ENCODE measurements at regions not wholly inside any gene's neighbourhood (a gene's known extent, or its start where the extent isn't known, plus 50 kb on each side); places are given as distances from the start of the nearest gene placed in this dataset.

- Histone ChIP-seq H3K18ac (ENCODE audit: extremely low read depth, low read length) (no peak overlapping the region), H3K23me2 (ENCODE audit: low read depth, low read length) (no peaks in the 10 kb centered on the region), H3K9ac (replicated peaks in 1 of 4; ENCODE audit: extremely low read depth in 1 of 4, low read depth in 3 of 4, low read length in 3 of 4) (no peak overlapping the region), H3K56ac (replicated peaks; ENCODE audit: insufficient read length, low read depth, low read length) (no peak overlapping the region), H2BK15ac (ENCODE audit: low read length) (no peak overlapping the region), H2AFZ (ENCODE audit: low read length) (no peak overlapping the region), H2AK5ac (ENCODE audit: low read depth, low read length) (no peak overlapping the region), H4K20me1 (replicated peaks in 1 of 2; ENCODE audit: control insufficient read depth in 1 of 2, insufficient read depth in 2 of 2, low read length in 2 of 2) (no peaks in the 10 kb centered on the region), H3K4me3 (ENCODE audit: extremely low read depth in 1 of 4, insufficient read depth in 2 of 4, low read depth in 3 of 4, low read length in 4 of 4) (no peak overlapping the region), H3K4me2 (ENCODE audit: insufficient read depth in 1 of 2, low read depth in 2 of 2, low read length in 2 of 2) (no peak overlapping the region), H2BK5ac (ENCODE audit: low read depth, low read length) (no peak overlapping the region), H4K91ac (replicated peaks; ENCODE audit: insufficient read length, low read length) (no peak overlapping the region), H3K4ac (replicated peaks; ENCODE audit: insufficient read length, low read depth, low read length) (no peak overlapping the region), H3K79me1 (ENCODE audit: low read depth, low read length) (no peaks in the 10 kb centered on the region), H3K14ac (ENCODE audit: insufficient read length) (no peak overlapping the region), H3K4me1 (replicated peaks in 1 of 4; ENCODE audit: control insufficient read depth in 3 of 4, insufficient read depth in 4 of 4, low read length in 3 of 4) (no peaks in the 10 kb centered on the region), H4K8ac (ENCODE audit: extremely low read depth, insufficient read depth, low read length) (no peak overlapping the region), H3K23ac (ENCODE audit: insufficient read length) (no peak overlapping the region), H3K27me3 (replicated peaks in 1 of 4; ENCODE audit: control insufficient read depth in 3 of 4, extremely low read depth in 1 of 4, insufficient read depth in 3 of 4, low read length in 3 of 4) (no peaks in the 10 kb centered on the region), H2BK20ac (ENCODE audit: low read length) (no peak overlapping the region), H3K27ac (ENCODE audit: low read depth, low read length) (no peak overlapping the region), H3K36me3 (ENCODE audit: control insufficient read depth in 2 of 4, insufficient read depth in 4 of 4, low read length in 3 of 4) (no peaks in the 10 kb centered on the region), H4K5ac (ENCODE audit: insufficient read length, low read depth, low read length) (no peak overlapping the region), H2BK12ac (ENCODE audit: low read depth, low read length) (no peak overlapping the region), H2BK120ac (replicated peaks; ENCODE audit: low read depth, low read length) (no peak overlapping the region), H3K9me3 (ENCODE audit: insufficient read depth in 2 of 2, low read depth in 1 of 2, low read length in 1 of 2) (peaks cover 3 to 7% of the 10 kb centered on the region in 2 experiments; a peak in 1 of 4 replicates), H3K79me2 (ENCODE audit: control insufficient read depth in 1 of 2, insufficient read depth in 2 of 2, low read length in 2 of 2) (no peaks in the 10 kb centered on the region)
- no peak for FAIRE-seq
- ChIA-PET CTCF (ENCODE audit: partially characterized antibody) (interaction anchor here (1.4 kb wide), 1 partner anchor 52 kb away, joined by 3 read pairs; no protein-coding TSS in a partner anchor), POLR2A (ENCODE audit: partially characterized antibody) (no interaction called here)
- WGBS, 2 experiments (ENCODE audit: extremely low coverage in 1 of 2, insufficient coverage in 1 of 2, insufficient read length in 1 of 2, insufficient replicate concordance in 2 of 2, low coverage in 1 of 2, low lambda C conversion rate in 2 of 2, missing lambda C conversion rate in 1 of 2), result 94% methylated on average over 6 of the region's 6 CpGs; no CpG with 5 or more reads in 1 of the 2 experiments
- DNase-seq (ENCODE audit: low read depth in 1 of 2, low spot score in 2 of 2), result no peak
- TF ChIP-seq HDAC2 (IDR thresholded peaks at IDR 0.05; ENCODE audit: borderline replicate concordance in 1 of 2, low read depth in 2 of 2, low read length in 2 of 2) (no peak), CHD1 (IDR thresholded peaks at IDR 0.05; ENCODE audit: low read depth, low read length) (no peak), TCF12 (IDR thresholded peaks at IDR 0.05; ENCODE audit: low read depth, low read length) (no peak), CBX8 (IDR thresholded peaks at IDR 0.05; ENCODE audit: borderline replicate concordance, low read depth, low read length) (no peak), BACH1 (IDR thresholded peaks at IDR 0.05; ENCODE audit: low read length) (no peak), POLR2AphosphoS5 (IDR thresholded peaks at IDR 0.05; ENCODE audit: low read depth, low read length) (no peak), EZH2 (IDR thresholded peaks at IDR 0.05; ENCODE audit: low read depth, low read length, severe bottlenecking) (no peak), SRF (IDR thresholded peaks at IDR 0.05; ENCODE audit: low read depth, low read length) (no peak), ATF3 (IDR thresholded peaks at IDR 0.05; ENCODE audit: insufficient read depth, low read depth, low read length) (no peak), FOSL1 (IDR thresholded peaks at IDR 0.05; ENCODE audit: insufficient read depth, low read depth, low read length) (no peak), PHF8 (conservative IDR thresholded peaks at IDR 0.05; ENCODE audit: low read depth, low read length) (no peak), CEBPB (IDR thresholded peaks at IDR 0.05; ENCODE audit: low read depth, low read length) (no peak), MAFK (IDR thresholded peaks at IDR 0.05; ENCODE audit: low read depth, low read length) (no peak)
Observed at GRCh38 chr3:66910266-66911055, 87.6 kb upstream of the KBTBD8 start.

All from H1 (cell line).